Breast epithelium (tissue), 4 donors: ENCODE measurements at regions not wholly inside any gene's neighbourhood (a gene's known extent, or its start where the extent isn't known, plus 50 kb on each side); places are given as distances from the start of the nearest gene placed in this dataset.

ENCODE experiments used
- DNase-seq, 2 donors: peaks; one replicate each; pipeline ENCODE4 v3.0.0-alpha.2; 2019; ENCODE audit warnings: low spot score in 2 of 2
- H3K27ac ChIP-seq, 2 donors: fragments of 200-600 bp; sonication (generic) in 1 of 2; one replicate each; pipeline ENCODE4 v1.5.1; 2016 to 2019; ENCODE audit warnings: mild to moderate bottlenecking in 1 of 2
- H3K27me3 ChIP-seq, 2 donors: fragments of 200-600 bp; sonication (generic) in 1 of 2; one replicate each; pipeline versions ENCODE4 v1.5.1 to v1.6.0; 2017 to 2019; ENCODE audit warnings: control low read depth in 1 of 2, mild to moderate bottlenecking in 1 of 2
- H3K36me3 ChIP-seq: fragments of 200-600 bp; one replicate; pipeline ENCODE4 v1.5.1; 2019
- H3K4me1 ChIP-seq, 2 donors: fragments of 200-600 bp; sonication (generic); one replicate each; pipeline ENCODE4 v1.5.1; 2016 to 2019; ENCODE audit warnings: control low read depth in 1 of 2
- H3K4me3 ChIP-seq, 3 donors: fragments of 200-600 bp; sonication (generic); 1 replicate in 2 of 3; 2 replicates in 1 of 3; pipeline ENCODE4 v1.5.1; 2016 to 2019; ENCODE audit warnings: mild to moderate bottlenecking in 3 of 3, moderate library complexity in 2 of 3
- H3K9me3 ChIP-seq, 2 donors: fragments of 200-600 bp; sonication (generic) in 1 of 2; one replicate each; pipeline ENCODE4 v1.5.1; 2016 to 2019; ENCODE audit warnings: control low read depth in 1 of 2
- CTCF ChIP-seq, 3 donors: fragments of 450-650 bp; IDR thresholded peaks; one replicate each; pipeline ENCODE4 v1.5.1; 2016 to 2017; ENCODE audit warnings: antibody characterized with exemption in 3 of 3, mild to moderate bottlenecking in 3 of 3, moderate library complexity in 3 of 3
- POLR2A ChIP-seq: fragments of 450-650 bp; IDR thresholded peaks from one replicate; pipeline ENCODE4 v1.6.1; 2016; ENCODE audit warnings: antibody characterized with exemption, mild to moderate bottlenecking, moderate library complexity
- POLR2AphosphoS5 ChIP-seq, 3 donors: sonication (generic); formaldehyde crosslinking; IDR thresholded peaks; one replicate each; pipeline ENCODE4 v1.6.1; 2017; ENCODE audit warnings: antibody characterized with exemption in 3 of 3
- intact Hi-C: fragments of 100-400 bp; cut with DNase I; formaldehyde crosslinking; loops from one replicate; pipeline ENCODE4 v1.15.1; 2023; ENCODE audit warnings: low total_unique reads

GRCh38 chr3:109563149-109563548, 225.8 kb upstream of the DPPA4 start:
- Histone ChIP-seq H3K27me3 (no peaks in the 10 kb centered on the region), H3K27ac (no peak overlapping the region), H3K9me3 (peaks cover 0 to under 1% of the 10 kb centered on the region in 2 donors), H3K36me3 (no peaks in the 10 kb centered on the region), H3K4me1 (no peaks in the 10 kb centered on the region), H3K4me3 (no peak overlapping the region)
- TF ChIP-seq CTCF (IDR thresholded peaks at IDR 0.05): no peak
- TF ChIP-seq POLR2AphosphoS5 (IDR thresholded peaks at IDR 0.05): no peak
- TF ChIP-seq POLR2A: no peak
- intact Hi-C loops: no loop called here
- no peak for DNase-seq

- no peak overlapping the region for H3K4me3 ChIP-seq
- no peak for DNase-seq
- H3K27me3 ChIP-seq: no peaks in the 10 kb centered on the region
- TF ChIP-seq CTCF (IDR thresholded peaks at IDR 0.05) (no peak), POLR2A (no peak), POLR2AphosphoS5 (IDR thresholded peaks at IDR 0.05) (no peak)
- no peaks in the 10 kb centered on the region for H3K4me1 ChIP-seq
- H3K36me3 ChIP-seq: no peaks in the 10 kb centered on the region
- intact Hi-C loops: no loop called here
- H3K9me3 ChIP-seq: no peaks in the 10 kb centered on the region
- H3K27ac ChIP-seq: no peak overlapping the region
These were observed 231.9 kb upstream of the DPPA4 start for GRCh38 chr3:109569135-109569846.

GRCh38 chr3:109570408-109570807, 233.1 kb upstream of the DPPA4 start:
- H3K27ac ChIP-seq: no peak overlapping the region
- no peak for TF ChIP-seq POLR2AphosphoS5 (IDR thresholded peaks at IDR 0.05)
- no peak for TF ChIP-seq CTCF (IDR thresholded peaks at IDR 0.05)
- DNase-seq: no peak
- intact Hi-C loops: no loop called here
- H3K27me3 ChIP-seq: no peaks in the 10 kb centered on the region
- no peaks in the 10 kb centered on the region for H3K4me1 ChIP-seq
- no peaks in the 10 kb centered on the region for H3K36me3 ChIP-seq
- H3K9me3 ChIP-seq: no peaks in the 10 kb centered on the region
- no peak overlapping the region for H3K4me3 ChIP-seq

GRCh38 chr3:109572301-109572700, 235.0 kb upstream of the DPPA4 start:
- intact Hi-C loops: no loop called here
- TF ChIP-seq POLR2AphosphoS5 (IDR thresholded peaks at IDR 0.05) (no peak), CTCF (IDR thresholded peaks at IDR 0.05) (no peak), POLR2A (no peak)
- no peak for DNase-seq
- Histone ChIP-seq H3K27me3 (no peaks in the 10 kb centered on the region), H3K4me1 (no peaks in the 10 kb centered on the region), H3K9me3 (no peaks in the 10 kb centered on the region), H3K4me3 (no peak overlapping the region), H3K36me3 (no peaks in the 10 kb centered on the region), H3K27ac (no peak overlapping the region)

GRCh38 chr3:109596991-109597390, 259.6 kb upstream of the DPPA4 start:
- Histone ChIP-seq H3K27ac (no peak overlapping the region), H3K4me3 (no peak overlapping the region), H3K4me1 (no peaks in the 10 kb centered on the region), H3K9me3 (peaks cover 0 to 14% of the 10 kb centered on the region in 2 donors), H3K27me3 (no peaks in the 10 kb centered on the region), H3K36me3 (no peaks in the 10 kb centered on the region)
- intact Hi-C loops: loop anchor here (5.0 kb wide), 1 partner anchor 1200 kb away; no protein-coding TSS in a partner anchor
- TF ChIP-seq POLR2A (no peak), POLR2AphosphoS5 (IDR thresholded peaks at IDR 0.05) (no peak), CTCF (IDR thresholded peaks at IDR 0.05) (no peak)
- no peak for DNase-seq
